HepG2 (cell line): ENCODE measurements at regions not wholly inside any gene's neighbourhood (a gene's known extent, or its start where the extent isn't known, plus 50 kb on each side); places are given as distances from the start of the nearest gene placed in this dataset.

Experiments
- CCAR2 ChIP-seq: fragments of 200-400 bp; formaldehyde crosslinking; optimal IDR thresholded peaks from 2 replicates; pipeline ENCODE3; 2018; ENCODE audit warnings: low read depth, mild to moderate bottlenecking, low read length, moderate library complexity
- CHCHD3 ChIP-seq: sonication (generic); formaldehyde crosslinking; IDR thresholded peaks from 2 replicates; pipeline ENCODE4 v1.8.0; 2022; ENCODE audit warnings: mild to moderate bottlenecking, missing genetic modification reagents, moderate library complexity
- PRDM10 ChIP-seq: sonication (generic); formaldehyde crosslinking; IDR thresholded peaks from 2 replicates; pipeline ENCODE4 v1.4.0; 2020; ENCODE audit warnings: low read depth, missing genetic modification reagents
- SIN3A ChIP-seq: IDR thresholded peaks from 2 replicates; pipeline ENCODE4 v1.6.1; 2011; ENCODE audit warnings: low read depth, mild to moderate bottlenecking, control low read depth, low read length, borderline replicate concordance
- SOX5 ChIP-seq: IDR thresholded peaks from 2 replicates; pipeline ENCODE4 v1.6.1; 2016; ENCODE audit warnings: borderline replicate concordance
- ZBTB42 ChIP-seq: sonication (generic); formaldehyde crosslinking; IDR thresholded peaks from 2 replicates; pipeline ENCODE4 v1.5.0; 2020; ENCODE audit warnings: mild to moderate bottlenecking, missing genetic modification reagents
- ZNF281 ChIP-seq: sonication (generic); formaldehyde crosslinking; IDR thresholded peaks from 2 replicates; pipeline ENCODE4 v1.4.0; 2020; ENCODE audit warnings: missing genetic modification reagents, borderline replicate concordance
- ZNF367 ChIP-seq: sonication (generic); formaldehyde crosslinking; IDR thresholded peaks from 2 replicates; pipeline ENCODE4 v1.4.0; 2020; ENCODE audit warnings: missing genetic modification reagents, borderline replicate concordance
- ZNF768 ChIP-seq: sonication (generic); formaldehyde crosslinking; IDR thresholded peaks from 2 replicates; pipeline ENCODE4 v1.4.0; 2020; ENCODE audit warnings: missing genetic modification reagents
- TF ChIP-seq, protein P1 (sequence below): sonication (generic); formaldehyde crosslinking; IDR thresholded peaks from 2 replicates; pipeline ENCODE4 v1.4.0; 2020; ENCODE audit warnings: missing genetic modification reagents
- TF ChIP-seq, protein P2 (sequence below): sonication (generic); formaldehyde crosslinking; IDR thresholded peaks from 2 replicates; pipeline ENCODE4 v1.4.0; 2020; ENCODE audit warnings: mild to moderate bottlenecking, missing genetic modification reagents

DNA sequence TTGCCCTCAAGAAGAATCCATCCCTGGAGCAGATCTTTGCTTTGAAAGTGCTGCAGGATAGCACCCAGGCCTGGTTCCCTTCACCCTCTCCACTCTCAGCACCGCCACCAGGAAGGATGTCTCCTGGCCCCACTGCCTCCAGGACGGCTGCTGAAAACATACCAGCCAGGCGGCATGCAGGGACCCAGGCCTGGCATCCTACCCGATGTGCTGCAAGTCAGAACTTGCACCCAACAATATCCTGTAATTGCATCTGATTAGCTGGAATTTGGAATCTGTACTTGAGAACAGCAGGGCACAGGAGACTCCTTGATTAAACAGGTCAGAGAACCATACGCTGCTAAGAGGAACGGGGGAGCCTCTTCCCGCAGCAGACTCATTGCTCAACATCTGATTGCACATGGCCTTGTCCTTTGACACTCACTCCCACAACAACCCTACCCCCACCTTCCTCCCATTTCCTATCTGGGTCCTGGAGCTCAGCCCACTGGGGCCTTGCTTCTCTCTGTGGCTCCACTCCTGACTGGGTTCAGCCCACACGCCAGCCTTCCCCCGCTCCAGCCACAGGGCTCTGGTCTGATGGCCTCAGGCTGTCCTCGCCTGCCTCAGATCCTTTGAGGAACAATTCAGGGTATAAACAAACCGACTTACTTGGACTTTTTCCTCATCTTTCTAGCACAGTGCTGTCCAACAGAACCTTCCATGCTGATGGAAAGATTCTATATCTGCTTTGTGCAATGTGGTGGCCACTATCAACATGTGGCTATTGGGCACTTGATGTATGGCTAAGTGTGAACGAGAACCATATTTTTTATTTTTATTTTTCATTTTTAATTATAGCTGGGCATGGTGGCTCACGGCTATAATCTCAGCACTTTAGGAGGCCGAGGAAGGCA, 78.0 kb downstream of the FGD2 start (continued):
- TF ChIP-seq SOX5 (CRISPR knock-in tag) (peak; percentile 95), ZNF768 (CRISPR knock-in tag) (peak; percentile 58), CCAR2 (no peak), PRDM10 (CRISPR knock-in tag) (peak; percentile 94), ZNF281 (CRISPR knock-in tag) (peak; percentile 100), ZNF367 (CRISPR knock-in tag) (0 out of 2 replicates have a peak, but pooled peaks have one; percentile 37), CHCHD3 (CRISPR knock-in tag) (no peak), ZBTB42 (CRISPR knock-in tag) (peak; percentile 81; the same call in 1 of the 2 replicates), SIN3A (no peak)
- TF ChIP-seq, protein P1, sequence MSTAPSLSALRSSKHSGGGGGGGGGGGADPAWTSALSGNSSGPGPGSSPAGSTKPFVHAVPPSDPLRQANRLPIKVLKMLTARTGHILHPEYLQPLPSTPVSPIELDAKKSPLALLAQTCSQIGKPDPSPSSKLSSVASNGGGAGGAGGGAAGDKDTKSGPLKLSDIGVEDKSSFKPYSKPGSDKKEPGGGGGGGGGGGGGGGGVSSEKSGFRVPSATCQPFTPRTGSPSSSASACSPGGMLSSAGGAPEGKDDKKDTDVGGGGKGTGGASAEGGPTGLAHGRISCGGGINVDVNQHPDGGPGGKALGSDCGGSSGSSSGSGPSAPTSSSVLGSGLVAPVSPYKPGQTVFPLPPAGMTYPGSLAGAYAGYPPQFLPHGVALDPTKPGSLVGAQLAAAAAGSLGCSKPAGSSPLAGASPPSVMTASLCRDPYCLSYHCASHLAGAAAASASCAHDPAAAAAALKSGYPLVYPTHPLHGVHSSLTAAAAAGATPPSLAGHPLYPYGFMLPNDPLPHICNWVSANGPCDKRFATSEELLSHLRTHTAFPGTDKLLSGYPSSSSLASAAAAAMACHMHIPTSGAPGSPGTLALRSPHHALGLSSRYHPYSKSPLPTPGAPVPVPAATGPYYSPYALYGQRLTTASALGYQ: peak; percentile 93
- TF ChIP-seq, protein P2, sequence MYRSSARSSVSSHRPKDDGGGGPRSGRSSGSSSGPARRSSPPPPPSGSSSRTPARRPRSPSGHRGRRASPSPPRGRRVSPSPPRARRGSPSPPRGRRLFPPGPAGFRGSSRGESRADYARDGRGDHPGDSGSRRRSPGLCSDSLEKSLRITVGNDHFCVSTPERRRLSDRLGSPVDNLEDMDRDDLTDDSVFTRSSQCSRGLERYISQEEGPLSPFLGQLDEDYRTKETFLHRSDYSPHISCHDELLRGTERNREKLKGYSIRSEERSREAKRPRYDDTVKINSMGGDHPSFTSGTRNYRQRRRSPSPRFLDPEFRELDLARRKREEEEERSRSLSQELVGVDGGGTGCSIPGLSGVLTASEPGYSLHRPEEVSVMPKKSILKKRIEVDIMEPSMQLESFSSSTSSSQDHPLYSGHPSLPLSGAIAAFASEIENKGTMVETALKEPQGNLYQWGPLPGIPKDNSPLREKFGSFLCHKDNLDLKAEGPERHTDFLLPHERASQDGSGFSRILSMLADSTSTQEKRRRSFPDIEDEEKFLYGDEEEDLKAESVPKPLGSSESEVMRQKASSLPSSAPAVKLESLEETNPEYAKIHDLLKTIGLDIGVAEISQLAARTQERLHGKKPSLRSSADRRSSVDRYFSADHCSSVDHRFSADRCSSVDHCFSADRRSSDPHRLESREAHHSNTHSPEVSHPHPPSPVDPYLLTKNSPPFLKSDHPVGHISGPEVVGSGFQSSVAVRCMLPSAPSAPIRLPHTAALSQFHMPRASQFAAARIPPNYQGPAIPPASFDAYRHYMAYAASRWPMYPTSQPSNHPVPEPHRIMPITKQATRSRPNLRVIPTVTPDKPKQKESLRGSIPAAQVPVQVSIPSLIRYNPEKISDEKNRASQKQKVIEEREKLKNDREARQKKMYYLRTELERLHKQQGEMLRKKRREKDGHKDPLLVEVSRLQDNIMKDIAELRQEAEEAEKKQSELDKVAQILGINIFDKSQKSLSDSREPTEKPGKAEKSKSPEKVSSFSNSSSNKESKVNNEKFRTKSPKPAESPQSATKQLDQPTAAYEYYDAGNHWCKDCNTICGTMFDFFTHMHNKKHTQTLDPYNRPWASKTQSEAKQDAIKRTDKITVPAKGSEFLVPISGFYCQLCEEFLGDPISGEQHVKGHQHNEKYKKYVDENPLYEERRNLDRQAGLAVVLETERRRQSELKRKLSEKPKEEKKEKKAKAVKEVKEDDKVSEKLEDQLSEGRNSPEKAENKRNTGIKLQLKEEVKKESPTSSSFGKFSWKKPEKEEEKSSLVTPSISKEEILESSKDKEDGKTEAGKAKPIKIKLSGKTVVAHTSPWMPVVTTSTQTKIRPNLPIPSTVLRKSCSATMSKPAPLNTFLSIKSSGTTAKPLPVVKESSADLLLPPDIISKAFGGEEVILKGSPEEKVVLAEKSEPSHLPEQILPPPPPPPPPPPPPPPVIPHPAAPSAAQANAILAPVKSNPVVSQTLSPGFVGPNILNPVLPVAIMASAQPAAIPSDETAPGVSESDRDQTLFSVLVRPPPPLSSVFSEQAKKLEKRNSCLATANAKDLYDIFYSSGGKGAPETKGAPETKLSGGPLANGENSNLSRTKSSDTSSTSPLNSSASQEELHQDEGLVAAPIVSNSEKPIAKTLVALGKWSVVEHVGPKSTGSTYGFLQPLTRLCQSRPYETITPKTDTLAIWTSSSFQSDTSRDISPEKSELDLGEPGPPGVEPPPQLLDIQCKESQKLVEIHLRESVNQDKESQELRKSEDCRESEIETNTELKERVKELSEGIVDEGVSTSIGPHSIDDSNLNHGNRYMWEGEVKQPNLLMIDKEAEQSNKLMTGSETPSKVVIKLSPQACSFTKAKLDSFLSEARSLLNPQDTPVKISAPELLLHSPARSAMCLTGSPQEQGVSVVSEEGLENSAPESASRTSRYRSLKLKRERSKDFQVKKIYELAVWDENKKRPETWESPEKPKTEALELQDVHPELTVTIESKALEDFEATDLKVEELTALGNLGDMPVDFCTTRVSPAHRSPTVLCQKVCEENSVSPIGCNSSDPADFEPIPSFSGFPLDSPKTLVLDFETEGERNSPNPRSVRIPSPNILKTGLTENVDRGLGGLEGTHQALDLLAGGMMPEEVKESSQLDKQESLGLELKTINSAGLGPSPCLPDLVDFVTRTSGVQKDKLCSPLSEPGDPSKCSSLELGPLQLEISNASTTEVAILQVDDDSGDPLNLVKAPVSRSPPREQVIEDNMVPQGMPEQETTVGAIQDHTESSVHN: peak; percentile 94
